ENCODE measurements at regions not wholly inside any gene's neighbourhood (a gene's known extent, or its start where the extent isn't known, plus 50 kb on each side); places are given as distances from the start of the nearest gene placed in this dataset.

GRCh38 chr15:94844538-94845389 is 613.4 kb downstream of the MCTP2 start:
- ATAC-seq: no peak

GRCh38 chr15:94845390-94845716 is 614.0 kb downstream of the MCTP2 start:
- TF ChIP-seq BACH2 (CRISPR knock-in tag; IDR thresholded peaks at IDR 0.05; ENCODE audit: borderline replicate concordance) (no peak), ZNF70 (CRISPR knock-in tag; IDR thresholded peaks at IDR 0.05) (no peak), ZFP3 (CRISPR knock-in tag; IDR thresholded peaks at IDR 0.05) (no peak), ARNTL (CRISPR knock-in tag; IDR thresholded peaks at IDR 0.05; ENCODE audit: borderline replicate concordance, low read depth) (no peak)

More at GRCh38 chr15:94844538-94845389, 613.4 kb downstream of the MCTP2 start:
- TF ChIP-seq ZFP3 (CRISPR knock-in tag; IDR thresholded peaks at IDR 0.05): no peak
- no peak for TF ChIP-seq ISL1 (CRISPR knock-in tag; IDR thresholded peaks at IDR 0.05)
- TF ChIP-seq GLIS3 (CRISPR knock-in tag; IDR thresholded peaks at IDR 0.05): no peak

GRCh38 chr15:94847325-94847724 is 616.0 kb downstream of the MCTP2 start:
- ATAC-seq: no peak

More at GRCh38 chr15:94845390-94845716, 614.0 kb downstream of the MCTP2 start:
- no peak for ATAC-seq

GRCh38 chr15:94848054-94848453 is 616.7 kb downstream of the MCTP2 start:
- no peak for TF ChIP-seq ZNF8 (CRISPR knock-in tag; IDR thresholded peaks at IDR 0.05)
- TF ChIP-seq ZC3H10 (CRISPR knock-in tag; IDR thresholded peaks at IDR 0.05): no peak
- no peak for TF ChIP-seq GLIS3 (CRISPR knock-in tag; IDR thresholded peaks at IDR 0.05)
- TF ChIP-seq ESRRG (CRISPR knock-in tag; IDR thresholded peaks at IDR 0.05): no peak
- TF ChIP-seq ZNF565 (CRISPR knock-in tag; conservative IDR thresholded peaks at IDR 0.05; ENCODE audit: low read depth): no peak
- TF ChIP-seq ARNTL (CRISPR knock-in tag; IDR thresholded peaks at IDR 0.05; ENCODE audit: borderline replicate concordance, low read depth): no peak
- TF ChIP-seq ISL1 (CRISPR knock-in tag; IDR thresholded peaks at IDR 0.05): no peak
- no peak for ATAC-seq

More at GRCh38 chr15:94847325-94847724, 616.0 kb downstream of the MCTP2 start:
- TF ChIP-seq RARB (CRISPR knock-in tag; IDR thresholded peaks at IDR 0.05) (no peak), ZNF70 (CRISPR knock-in tag; IDR thresholded peaks at IDR 0.05) (no peak), ZFP3 (CRISPR knock-in tag; IDR thresholded peaks at IDR 0.05) (no peak), GLIS3 (CRISPR knock-in tag; IDR thresholded peaks at IDR 0.05) (no peak), ZC3H10 (CRISPR knock-in tag; IDR thresholded peaks at IDR 0.05) (no peak), CREB5 (CRISPR knock-in tag; IDR thresholded peaks at IDR 0.05; ENCODE audit: low read depth) (no peak), OSR1 (CRISPR knock-in tag; IDR thresholded peaks at IDR 0.05) (no peak), SNAI2 (CRISPR knock-in tag; IDR thresholded peaks at IDR 0.05) (no peak), PATZ1 (CRISPR knock-in tag; IDR thresholded peaks at IDR 0.05; ENCODE audit: borderline replicate concordance) (no peak), TCF4 (CRISPR knock-in tag; IDR thresholded peaks at IDR 0.05; ENCODE audit: borderline replicate concordance) (no peak)

- ATAC-seq: no peak
- TF ChIP-seq CSDC2 (CRISPR knock-in tag; IDR thresholded peaks at IDR 0.05) (no peak), RARB (CRISPR knock-in tag; IDR thresholded peaks at IDR 0.05) (no peak), OSR1 (CRISPR knock-in tag; IDR thresholded peaks at IDR 0.05) (no peak), TCF4 (CRISPR knock-in tag; IDR thresholded peaks at IDR 0.05; ENCODE audit: borderline replicate concordance) (no peak), POU6F1 (CRISPR knock-in tag; IDR thresholded peaks at IDR 0.05; ENCODE audit: borderline replicate concordance, low read depth) (no peak), ZNF8 (CRISPR knock-in tag; IDR thresholded peaks at IDR 0.05) (no peak), CREB5 (CRISPR knock-in tag; IDR thresholded peaks at IDR 0.05; ENCODE audit: low read depth) (no peak), ZC3H10 (CRISPR knock-in tag; IDR thresholded peaks at IDR 0.05) (no peak), ZNF565 (CRISPR knock-in tag; conservative IDR thresholded peaks at IDR 0.05; ENCODE audit: low read depth) (no peak), ARNTL (CRISPR knock-in tag; IDR thresholded peaks at IDR 0.05; ENCODE audit: borderline replicate concordance, low read depth) (no peak), GLIS3 (CRISPR knock-in tag; IDR thresholded peaks at IDR 0.05) (no peak), BACH2 (CRISPR knock-in tag; IDR thresholded peaks at IDR 0.05; ENCODE audit: borderline replicate concordance) (no peak), ESRRG (CRISPR knock-in tag; IDR thresholded peaks at IDR 0.05) (no peak), TOX (CRISPR knock-in tag; IDR thresholded peaks at IDR 0.05; ENCODE audit: borderline replicate concordance) (no peak), SNAI2 (CRISPR knock-in tag; IDR thresholded peaks at IDR 0.05) (no peak), PPARA (CRISPR knock-in tag; IDR thresholded peaks at IDR 0.05; ENCODE audit: borderline replicate concordance) (no peak), ZNF70 (CRISPR knock-in tag; IDR thresholded peaks at IDR 0.05) (no peak), ZFP30 (CRISPR knock-in tag; IDR thresholded peaks at IDR 0.05) (no peak), TSHZ2 (CRISPR knock-in tag; IDR thresholded peaks at IDR 0.05) (no peak)
Measured at GRCh38 chr15:94855018-94855408, 623.7 kb downstream of the MCTP2 start.

Measured in SK-N-SH treated with all-trans-retinoic acid at 6 μM for 48 hours (cell line).